PC-9 (cell line): ENCODE measurements at regions not wholly inside any gene's neighbourhood (a gene's known extent, or its start where the extent isn't known, plus 50 kb on each side); places are given as distances from the start of the nearest gene placed in this dataset.

Source experiments
- EZH2 ChIP-seq: fragments of 200-600 bp; sonication (generic); IDR thresholded peaks from 2 replicates; pipeline ENCODE4 v1.8.0; 2017; ENCODE audit warnings: antibody characterized with exemption, low read depth
- TF ChIP-seq, protein P1 (sequence below): fragments of 200-600 bp; sonication (generic); conservative IDR thresholded peaks from 2 replicates; pipeline ENCODE4 v1.6.1; 2017; ENCODE audit warnings: mixed run types, antibody characterized with exemption, mild to moderate bottlenecking, moderate library complexity

DNA sequence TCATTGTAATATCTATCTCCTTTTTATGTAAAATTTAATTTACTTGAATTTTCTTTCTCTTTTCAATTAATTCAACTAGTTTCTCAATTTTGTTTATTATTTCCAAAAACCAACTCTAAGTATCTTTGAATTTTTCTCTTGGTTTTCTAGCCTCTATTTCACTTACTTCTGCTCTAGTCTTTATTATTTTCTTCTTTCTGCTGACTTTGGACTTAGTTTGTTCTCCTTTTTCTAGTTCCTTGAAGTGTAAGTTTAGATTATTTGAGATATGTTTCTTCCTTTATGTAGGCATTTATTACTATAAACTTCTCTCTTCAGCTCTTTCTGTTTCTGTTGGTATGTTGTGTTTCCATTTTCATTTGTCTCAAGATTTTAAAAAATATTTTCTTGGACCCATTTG, 70.8 kb downstream of the TNFAIP3 start:
- no peak for TF ChIP-seq EZH2
- TF ChIP-seq, protein P1, sequence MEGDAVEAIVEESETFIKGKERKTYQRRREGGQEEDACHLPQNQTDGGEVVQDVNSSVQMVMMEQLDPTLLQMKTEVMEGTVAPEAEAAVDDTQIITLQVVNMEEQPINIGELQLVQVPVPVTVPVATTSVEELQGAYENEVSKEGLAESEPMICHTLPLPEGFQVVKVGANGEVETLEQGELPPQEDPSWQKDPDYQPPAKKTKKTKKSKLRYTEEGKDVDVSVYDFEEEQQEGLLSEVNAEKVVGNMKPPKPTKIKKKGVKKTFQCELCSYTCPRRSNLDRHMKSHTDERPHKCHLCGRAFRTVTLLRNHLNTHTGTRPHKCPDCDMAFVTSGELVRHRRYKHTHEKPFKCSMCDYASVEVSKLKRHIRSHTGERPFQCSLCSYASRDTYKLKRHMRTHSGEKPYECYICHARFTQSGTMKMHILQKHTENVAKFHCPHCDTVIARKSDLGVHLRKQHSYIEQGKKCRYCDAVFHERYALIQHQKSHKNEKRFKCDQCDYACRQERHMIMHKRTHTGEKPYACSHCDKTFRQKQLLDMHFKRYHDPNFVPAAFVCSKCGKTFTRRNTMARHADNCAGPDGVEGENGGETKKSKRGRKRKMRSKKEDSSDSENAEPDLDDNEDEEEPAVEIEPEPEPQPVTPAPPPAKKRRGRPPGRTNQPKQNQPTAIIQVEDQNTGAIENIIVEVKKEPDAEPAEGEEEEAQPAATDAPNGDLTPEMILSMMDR, result no peak
